ENCODE measurements at regions not wholly inside any gene's neighbourhood (a gene's known extent, or its start where the extent isn't known, plus 50 kb on each side); places are given as distances from the start of the nearest gene placed in this dataset.

DNA sequence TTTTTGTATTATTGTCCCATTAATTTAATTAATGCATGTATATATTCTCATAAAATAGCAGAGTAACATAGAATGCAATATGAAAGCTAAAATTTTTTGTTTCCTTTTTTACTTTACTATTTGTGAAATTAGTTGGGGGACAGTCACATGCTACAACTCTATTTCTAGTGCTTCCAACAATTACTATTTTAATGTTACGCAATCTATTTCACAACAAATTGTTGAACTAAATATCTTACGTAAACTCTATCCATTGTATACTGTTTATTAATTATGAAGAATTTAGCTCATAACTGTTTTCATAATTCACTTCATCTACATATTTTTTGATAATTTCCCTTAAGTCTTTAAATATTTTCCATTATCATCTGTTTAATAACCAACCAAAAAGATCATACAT lies 1685.4 kb upstream of the CDH6 start:
- TF ChIP-seq GATA3 (IDR thresholded peaks at IDR 0.05; ENCODE audit: low read depth, low read length) (no peak), GATA2 (IDR thresholded peaks at IDR 0.05; ENCODE audit: low read depth, low read length) (no peak)
